GM21576 (cell line): ENCODE measurements at regions not wholly inside any gene's neighbourhood (a gene's known extent, or its start where the extent isn't known, plus 50 kb on each side); places are given as distances from the start of the nearest gene placed in this dataset.

ENCODE experiments used
- ATAC-seq: cut with Tn5 transposase; IDR thresholded peaks from one replicate; pipeline ENCODE4 v1.9.1; 2021; ENCODE audit warnings: mild to moderate bottlenecking, moderate library complexity; ENCODE audit not compliant: unreplicated experiment

DNA sequence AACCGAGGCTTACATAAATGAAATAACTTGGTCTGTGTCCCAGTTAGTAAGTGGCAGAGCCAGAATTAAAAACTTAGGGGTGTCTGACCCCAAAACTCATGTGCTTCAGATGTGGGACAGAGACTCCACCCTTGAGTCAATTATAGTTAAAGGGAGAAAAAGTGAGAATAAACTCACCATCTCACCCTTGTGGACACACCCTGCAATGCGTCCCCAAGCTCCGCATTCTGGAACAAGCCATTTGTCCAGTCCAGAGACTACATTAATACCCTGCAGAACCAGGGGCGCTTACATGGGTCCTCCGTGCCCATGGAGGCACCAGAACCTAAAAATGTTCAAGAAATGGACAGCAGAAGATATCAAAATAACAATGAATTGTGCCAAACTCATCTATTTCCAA is 207.0 kb upstream of the ZNF507 start:
- no peak for ATAC-seq

DNA sequence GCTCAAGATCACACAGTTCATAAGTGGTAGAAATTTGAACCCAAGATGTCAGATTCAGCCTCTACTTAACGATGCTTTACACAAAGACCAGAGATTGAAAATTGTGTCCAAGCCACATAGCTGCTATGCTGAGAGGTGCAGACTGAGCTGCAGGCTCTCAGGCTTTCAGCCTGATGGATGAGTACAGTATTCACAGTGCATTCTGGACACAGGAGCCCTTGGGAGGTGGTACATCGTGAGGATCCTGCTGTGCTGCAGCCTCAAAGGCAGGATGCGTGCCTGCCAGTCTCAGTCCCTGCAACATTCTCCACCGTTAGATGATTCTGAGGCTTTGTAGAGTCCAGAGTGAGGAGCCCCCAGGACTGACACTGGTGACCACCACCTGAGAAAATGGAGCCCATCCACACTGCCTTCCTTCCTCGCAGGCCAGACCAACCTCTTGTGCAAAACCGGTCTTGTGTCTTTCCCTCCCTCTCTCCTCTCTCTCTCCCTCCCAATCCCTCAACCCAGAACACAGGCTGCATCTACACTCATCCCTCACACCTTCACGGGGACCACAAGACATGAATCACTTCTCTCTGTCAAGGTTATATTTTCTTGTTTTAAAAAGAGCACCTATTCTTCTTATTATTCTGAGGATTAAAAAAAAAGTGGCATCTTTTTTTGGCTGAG is 203.4 kb upstream of the ZNF507 start:
- ATAC-seq = no peak

DNA sequence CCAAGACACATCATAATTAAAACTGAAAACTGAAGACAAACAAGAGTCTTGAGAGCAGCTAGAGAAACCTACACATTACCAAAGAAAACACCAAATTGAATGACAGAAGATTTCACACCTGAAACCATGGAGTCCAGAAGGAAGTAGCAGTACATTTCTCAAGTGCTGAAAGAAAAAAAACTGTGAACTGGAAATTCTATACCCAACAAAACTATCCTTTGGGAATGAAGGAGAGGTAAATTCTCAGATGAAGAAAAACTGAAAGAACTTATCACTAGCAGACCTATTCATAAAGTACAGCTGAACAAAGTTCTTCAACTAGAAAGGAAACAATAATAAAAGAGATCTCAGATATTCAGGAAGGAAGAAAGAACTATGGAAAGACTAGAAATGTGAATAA is 198.7 kb upstream of the ZNF507 start:
- no peak for ATAC-seq

DNA sequence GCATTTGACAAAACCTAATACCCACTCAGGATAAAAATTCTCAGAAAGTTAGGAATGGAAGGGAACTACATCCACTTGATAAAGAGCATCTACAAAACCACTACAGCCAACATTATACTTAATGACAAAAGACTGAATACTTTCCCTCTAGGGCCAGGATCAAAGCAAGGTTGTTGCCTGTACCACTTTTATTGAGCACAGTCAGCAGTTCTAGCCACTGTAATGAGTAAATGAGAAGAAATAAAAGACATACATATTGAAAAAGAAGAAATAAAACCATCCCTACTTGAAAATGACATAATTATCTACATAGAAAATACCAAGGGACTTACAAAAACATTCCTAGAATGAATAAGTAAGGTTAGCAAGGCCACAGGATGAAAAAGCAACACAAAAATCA is 194.8 kb upstream of the ZNF507 start:
- no peak for ATAC-seq

DNA sequence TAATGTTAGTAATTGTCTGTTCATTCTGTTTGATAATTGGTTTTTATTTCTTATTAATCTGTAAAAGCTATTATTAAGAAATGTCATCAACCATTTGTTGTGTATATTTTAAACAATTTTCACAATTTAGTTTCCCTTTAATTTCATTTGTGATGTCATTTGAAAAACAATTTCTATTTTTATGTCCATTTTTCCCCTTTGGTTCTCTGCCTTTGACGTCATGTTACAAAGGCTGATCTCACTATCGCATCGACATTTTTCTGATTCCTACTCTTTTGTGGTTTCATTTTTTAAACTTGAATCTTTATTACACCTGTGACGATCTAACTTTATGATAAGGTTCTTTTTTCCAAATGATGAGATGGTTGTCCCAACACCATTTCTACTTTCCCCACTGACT is 191.0 kb upstream of the ZNF507 start:
- no peak for ATAC-seq

DNA sequence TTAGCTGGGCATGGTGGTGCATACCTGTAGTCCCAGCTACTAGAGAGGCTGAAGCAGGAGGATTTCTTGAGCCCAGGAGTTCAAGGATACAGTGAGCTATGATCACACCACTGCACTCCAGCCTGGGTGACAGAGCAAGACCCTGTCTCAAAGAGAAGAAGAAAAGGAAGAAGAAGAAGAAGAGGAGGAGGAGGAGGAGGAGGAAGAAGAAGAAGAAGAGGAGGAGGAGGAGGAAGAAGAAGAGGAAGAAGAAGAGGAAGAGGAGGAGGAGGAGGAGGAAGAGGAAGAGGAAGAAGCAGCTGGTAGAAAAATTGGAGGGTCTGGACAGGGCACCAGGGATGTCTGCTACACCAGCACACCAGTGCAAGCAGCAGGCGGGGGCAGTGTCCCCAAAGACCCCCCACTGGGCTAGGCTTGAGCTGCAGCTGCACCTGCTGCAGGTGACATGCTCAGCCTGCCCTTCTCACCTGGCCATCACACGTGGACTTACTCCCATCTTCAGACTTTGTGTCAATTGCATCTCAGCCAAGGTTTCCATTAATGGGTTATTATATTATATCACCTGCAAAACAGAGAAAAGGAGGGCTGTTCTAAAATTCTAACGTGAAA is 180.9 kb upstream of the ZNF507 start:
- no peak for ATAC-seq

DNA sequence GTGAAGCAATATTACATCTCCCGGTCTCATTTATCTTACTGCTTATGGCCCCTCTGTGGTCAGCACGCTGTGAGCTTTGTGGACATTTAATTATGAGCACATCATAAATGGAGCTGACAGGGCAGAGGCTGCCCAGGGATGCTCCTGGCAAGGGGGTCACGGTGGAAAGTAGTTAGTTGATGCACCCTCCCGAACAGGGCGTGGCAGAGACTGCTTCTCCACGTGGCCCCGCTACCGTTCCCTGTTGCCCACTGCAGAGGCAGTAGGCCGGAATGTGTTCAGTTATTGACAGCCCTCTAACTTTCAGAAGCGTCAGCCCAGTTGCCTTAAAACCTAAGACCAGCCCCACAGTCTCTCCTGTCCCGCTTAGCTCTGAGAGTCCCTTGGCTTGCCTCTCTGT is 180.3 kb upstream of the ZNF507 start:
- ATAC-seq = no peak

DNA sequence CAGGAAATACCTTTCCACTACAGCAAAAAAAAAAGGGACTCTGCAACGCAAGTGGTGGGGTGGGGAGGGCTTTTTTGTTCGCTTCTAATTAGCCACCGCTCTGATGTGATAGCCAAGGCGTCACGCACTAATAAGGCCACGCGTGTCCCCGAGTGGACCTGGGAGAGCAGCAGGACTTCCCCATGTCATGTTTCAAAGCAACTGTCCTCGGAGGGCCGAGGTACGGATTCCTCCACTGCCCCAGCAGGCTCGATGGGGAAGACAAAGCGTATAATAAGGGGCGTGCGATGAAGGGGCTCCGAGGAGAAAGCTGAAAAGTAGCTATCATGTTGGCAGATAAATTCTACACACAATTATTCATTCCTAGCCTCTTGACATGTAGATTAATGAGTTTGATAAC is 179.7 kb upstream of the ZNF507 start:
- ATAC-seq = no peak

DNA sequence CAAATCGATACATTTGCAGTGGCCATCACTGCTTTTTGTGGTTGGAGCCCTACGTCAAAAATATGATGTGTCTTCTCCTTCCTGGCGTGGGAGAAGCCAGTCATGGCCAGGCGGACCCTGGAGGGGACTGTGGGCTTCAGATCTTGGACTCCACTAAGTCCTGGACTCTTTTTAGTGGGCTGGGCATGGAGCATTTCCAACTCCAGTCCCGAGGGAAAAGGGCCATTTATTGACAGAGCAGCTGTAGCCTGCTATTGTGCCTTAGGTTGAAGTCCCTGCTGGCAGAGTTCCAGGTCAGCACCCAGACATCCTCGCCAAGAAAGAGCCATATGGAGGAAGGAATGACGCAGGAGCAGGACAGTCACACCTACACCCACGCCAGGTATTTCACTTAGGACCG is 179.2 kb upstream of the ZNF507 start:
- ATAC-seq = no peak

DNA sequence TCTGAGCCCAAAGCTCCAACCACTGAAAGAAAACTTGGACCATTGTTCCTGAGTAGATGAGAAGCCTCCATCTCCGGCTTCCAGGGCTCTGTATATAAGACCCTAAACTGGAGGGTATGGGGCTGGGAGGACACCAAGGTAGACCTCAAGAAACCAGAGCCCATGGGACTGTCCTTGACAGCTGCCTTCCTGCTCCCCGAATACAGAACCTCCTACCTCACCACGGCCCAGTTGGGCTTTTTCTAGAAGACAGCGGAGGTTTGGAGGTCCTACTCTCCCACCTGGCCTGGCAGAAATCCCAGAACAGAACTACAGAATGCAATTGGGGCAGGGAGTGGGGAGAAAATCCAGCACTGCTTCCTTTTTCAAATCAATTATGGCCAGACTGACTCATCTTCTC is 177.3 kb upstream of the ZNF507 start:
- no peak for ATAC-seq

DNA sequence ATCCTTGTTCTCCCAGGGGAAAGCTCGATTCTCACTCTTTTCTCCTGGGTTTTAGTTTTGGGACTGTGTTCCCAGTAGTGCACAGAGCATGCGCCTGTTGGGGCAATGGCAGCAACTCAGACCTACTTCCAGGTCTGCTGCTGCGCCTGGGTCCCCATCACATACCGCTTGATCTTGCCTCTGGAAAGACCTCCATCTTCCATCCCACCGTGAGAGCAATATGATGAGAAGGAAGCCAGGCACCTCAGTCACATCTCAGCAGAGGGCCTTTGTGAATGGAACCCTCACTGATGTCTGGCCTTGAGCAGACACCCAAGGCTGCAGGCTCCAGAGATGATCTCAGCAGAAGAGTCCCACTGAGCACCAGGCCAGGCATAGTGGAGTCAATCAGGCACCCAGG is 176.8 kb upstream of the ZNF507 start:
- no peak for ATAC-seq

DNA sequence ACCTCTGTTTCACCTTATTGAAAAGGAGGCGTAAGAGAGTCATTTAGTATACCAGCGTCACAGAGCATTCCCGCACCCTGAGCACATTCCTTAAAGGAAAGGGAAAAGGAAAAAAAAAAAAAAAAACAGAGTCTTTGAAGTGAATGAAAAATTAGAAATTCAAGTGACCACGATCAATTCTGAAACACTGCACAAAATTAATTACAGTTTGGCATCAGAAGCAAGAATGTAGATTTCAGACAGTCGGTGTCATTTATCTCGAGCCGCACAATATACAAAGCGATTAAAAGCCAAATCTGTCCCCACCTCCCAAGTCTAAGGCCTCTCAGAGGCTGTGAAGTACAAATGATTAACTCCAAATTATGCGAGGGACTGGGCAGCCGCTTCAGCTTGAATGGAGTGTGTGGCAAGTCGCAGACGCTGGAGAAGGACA is 173.7 kb upstream of the ZNF507 start:
- ATAC-seq = no peak

DNA sequence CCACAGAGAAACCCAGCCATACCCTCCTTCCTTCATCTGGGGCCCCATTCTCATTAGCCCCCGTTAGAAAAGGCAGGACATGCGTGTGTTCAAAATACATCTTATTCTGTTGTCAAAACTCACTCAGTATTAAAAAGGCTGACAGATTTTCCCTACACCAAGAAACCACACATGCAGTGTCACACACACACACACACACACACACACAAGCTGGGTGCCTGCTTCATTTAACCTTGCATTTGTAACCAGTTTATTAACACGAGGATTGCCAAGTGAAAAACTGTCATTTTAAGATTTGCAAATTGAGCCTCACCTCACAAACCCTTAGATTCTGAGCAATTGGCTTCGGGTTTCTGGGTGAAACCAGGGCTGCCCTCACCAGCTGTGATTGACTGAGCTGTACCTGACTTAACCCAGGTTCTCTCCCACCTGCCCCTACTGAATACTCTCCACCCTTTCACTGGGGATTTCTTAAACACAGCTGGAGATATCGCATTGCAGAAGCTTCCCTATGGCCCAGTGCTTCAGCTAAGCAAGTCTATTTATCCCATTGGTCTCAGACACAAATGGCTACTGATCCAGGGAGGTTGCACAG is 172.7 kb upstream of the ZNF507 start:
- ATAC-seq = no peak

DNA sequence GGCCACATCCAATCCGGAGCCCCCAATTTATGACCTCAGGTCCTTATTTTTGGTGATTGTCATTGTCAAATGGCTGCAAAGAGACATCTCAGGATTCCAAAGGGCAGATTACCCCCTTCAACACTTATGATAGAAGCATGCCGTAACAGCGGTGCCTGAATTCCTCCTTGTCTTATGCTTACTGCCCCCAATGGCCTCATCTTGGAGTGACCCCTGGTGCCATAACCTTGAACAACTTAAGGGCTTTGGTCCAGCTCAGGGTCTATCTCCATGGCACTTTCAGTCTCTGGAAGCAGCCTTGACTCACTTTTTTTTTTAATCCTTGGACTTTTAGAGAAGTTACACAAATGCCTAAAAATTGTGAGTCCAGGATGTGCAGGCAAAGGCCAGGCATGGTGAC is 171.6 kb upstream of the ZNF507 start:
- ATAC-seq = no peak

DNA sequence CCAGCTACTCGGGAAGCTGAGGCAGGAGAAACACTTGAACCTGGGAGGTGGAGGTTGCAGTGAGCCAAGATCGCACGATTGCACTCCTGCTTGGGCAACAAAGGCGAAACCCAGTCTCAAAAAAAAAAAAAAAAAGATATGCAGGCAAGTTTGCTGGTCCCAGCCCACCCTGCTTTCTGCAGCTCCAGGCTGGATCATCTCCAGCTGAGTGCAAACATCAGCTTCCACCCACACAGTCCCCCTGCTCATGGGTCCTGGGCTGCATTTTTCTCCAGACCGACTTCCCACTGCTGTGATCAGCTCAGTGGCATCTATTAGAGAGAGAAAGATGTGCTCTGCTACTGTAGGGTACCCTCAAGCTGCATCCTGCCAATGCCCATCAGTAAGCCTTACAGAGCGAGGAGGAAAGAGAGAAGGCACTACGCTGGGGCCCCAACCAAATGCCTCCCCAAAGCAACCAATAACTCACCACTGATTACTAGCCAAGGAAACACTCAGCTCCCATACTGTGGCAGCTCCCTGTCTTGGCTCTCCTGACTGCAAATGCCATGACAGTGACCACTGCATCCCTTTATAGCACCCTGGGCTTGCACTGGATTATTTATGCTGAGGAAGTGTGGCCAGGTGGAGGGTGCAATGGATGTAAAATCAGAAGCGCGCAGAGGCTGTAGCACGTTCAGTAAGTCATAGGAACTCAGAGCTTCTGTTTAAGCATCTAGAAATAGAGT is 170.9 kb upstream of the ZNF507 start:
- ATAC-seq = no peak

DNA sequence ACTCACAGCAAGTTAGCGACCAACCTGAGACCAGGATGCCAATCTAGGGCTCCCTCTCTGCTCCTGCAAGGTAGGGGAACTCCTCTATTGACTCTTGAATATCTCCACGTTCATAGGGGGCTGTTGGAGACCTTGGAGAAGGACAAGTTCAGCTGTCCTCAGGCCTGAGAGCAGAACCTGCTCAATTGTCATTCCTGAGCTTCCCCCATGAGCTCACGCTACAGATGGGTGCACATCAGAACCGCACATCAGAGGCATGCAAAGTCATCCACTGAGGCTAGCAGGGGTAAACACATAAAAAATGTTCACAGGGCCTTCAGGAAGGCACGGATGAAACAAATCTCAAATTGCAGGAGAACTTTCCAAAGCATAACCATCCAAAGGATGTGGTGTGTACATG is 168.8 kb upstream of the ZNF507 start:
- no peak for ATAC-seq

DNA sequence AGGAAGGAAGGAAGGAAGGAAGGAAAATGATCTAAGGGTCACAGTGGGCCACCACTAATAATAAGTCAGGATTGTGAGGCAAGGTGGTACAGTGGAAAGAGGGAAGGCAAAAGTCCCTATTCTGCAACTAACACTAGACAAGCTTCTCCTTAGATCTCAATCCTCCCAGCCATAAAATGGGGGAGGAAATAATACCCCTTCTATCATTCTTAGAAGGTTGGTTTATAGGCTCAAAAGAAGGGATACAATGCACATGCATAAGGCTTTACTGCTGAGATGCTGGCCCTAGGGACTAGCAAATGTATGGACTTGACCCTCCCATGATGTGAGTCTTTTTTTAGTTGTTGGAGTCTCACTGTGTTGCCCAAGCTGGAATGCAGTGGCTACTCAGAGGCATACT is 167.7 kb upstream of the ZNF507 start:
- ATAC-seq = no peak

DNA sequence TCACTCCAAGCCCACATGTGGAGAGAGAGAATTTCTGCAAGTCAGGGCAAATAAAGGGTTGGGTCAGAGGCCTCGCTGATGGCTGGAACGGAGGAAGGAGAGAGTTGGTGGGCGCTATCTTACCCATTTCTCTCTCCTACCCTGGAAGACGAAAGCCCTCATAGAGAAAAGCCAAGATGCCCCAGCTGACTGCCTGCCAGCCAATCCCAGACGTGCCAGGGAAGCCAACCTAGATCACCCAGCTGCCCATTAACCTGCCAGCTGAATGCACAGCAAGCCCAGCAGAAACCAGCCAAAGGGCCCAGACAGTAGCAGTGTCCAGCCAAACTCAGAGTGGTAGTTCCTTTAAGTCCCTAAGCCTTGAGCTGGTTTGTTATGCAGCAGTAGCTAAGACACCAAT is 167.0 kb upstream of the ZNF507 start:
- no peak for ATAC-seq

DNA sequence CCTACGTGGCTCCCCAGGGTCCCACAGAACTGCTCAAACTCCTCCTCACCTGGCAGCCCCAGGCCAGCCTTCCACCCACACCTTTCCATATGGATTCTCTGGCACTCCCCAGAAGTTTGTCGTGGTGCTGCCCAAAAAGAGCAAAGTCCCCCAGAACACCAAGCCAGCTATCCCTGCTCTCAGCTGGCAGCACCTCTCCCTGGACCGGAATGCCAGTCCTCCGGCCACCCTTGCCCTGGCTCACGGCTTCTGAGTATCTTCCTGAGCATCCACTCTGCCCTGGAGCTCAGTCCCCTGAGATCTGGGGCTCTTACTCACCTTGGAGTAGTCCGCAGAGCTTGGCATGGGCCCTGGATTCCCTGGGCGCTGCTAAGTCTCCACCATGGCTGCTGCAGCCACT is 166.5 kb upstream of the ZNF507 start:
- ATAC-seq = no peak

DNA sequence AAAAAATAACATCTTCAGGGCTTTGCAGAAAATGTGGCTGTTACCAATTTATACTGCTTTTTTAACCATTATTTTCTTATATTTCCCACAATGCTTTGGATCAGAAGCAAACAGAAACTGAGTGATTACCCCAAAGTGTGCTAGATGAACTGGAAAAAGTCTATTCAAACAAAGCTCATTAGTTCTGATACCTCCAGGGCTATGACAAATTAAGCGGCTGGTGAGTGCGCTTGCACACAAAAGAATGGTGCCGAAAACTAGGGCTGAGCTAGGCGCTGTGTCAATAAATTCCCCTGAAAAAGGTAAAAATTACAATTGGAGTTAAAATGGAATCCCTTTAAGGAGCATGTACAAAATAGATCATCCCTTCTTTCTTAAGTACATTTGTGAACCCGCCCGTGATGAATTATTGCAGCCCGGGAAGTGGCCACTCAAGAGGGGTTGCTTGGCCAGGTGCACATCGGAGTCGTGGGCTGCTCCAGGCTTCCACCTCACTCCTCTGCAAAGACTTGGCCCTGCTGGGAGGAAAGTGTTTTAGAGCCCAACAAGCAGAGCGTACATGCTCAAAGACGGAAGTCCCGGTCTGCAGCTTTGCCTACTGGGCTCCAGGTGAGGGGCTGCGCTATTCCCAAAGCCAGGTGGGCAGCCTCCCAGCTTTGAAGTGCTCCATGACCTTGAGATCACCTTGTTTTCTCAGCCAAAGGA is 164.0 kb upstream of the ZNF507 start:
- no peak for ATAC-seq

DNA sequence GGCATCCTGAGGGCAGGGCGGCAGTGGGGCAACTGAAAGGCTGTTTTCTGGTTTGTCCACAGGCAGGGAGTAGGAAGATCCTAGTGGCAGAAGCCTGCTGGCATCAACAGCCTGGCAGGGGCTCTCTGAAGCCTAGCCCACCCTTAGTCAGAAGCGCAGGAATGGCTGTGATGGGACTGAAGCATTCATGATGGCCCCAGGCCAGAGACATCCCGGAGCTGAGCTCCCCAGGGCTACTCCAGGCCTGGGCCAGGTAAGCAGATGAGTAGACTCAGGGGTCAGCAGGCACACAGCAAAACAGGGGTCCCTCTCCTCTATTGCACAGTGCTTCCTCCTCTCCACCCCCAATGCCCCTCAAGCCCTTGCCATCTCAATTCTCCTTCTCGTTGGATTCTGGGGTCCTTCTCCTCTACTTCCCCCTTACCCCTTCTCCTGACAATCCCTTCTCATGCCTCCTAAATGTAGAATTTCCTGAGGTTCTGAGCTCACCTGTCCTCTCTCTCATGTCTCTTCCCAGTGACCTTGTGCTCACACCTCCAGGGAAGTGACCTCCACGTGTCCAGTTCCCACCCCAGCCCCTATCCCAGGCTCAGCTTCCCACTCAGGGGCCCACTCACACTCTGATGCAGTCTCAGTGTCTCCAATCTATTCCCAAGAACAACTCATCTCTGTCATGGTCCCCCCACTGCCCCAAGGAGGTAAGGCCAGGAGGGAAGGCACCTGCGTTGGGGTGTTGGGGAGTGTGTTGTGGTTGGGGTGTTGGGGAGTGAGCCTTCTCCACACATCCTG is 158.7 kb upstream of the ZNF507 start:
- no peak for ATAC-seq
